ENCODE measurements at regions not wholly inside any gene's neighbourhood (a gene's known extent, or its start where the extent isn't known, plus 50 kb on each side); places are given as distances from the start of the nearest gene placed in this dataset.

DNA sequence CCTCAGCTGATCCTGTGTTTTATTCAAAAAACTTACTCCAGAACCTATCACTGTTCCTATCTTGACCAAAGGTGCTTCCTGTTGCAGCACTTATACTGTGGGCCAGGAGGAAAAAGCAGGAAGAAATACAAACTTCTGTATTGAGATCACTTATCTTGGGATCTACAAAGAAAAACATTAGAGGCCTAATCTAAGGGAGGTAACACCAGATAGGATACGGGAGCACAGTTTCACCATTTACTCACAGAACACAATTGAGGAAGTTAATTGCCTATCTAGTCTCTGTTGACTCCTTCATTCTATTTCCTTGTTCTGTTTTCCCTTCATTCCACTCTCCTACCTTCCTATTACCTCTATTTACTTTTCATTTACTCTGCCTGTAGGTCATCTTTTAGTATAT lies 287.2 kb upstream of the LINC00305 start (continued):
- no peak for TF ChIP-seq GRHL1 (CRISPR knock-in tag; conservative IDR thresholded peaks at IDR 0.05)

GRCh38 chr18:64419156-64419555 lies 270.3 kb upstream of the LINC00305 start:
- DNase-seq (ENCODE audit: low spot score), result no peak
- H3K27ac ChIP-seq (ENCODE audit: extremely low read length, insufficient read depth, low read length), result no peak overlapping the region
- BruUV-seq (replicated peaks), result no TSS peak
- H3K9me3 ChIP-seq (ENCODE audit: low read length), result peaks cover 47% of the 10 kb centered on the region
- no peak overlapping the region for H3K4me3 ChIP-seq (replicated peaks in 1 of 3; ENCODE audit: insufficient read depth in 1 of 3, low read depth in 2 of 3, low read length in 3 of 3)
- no peak for ATAC-seq
- H3K9ac ChIP-seq (ENCODE audit: insufficient read depth, low read depth, low read length), result no peak overlapping the region
- no peak overlapping the region for H2AFZ ChIP-seq (ENCODE audit: low read length)
- ChIA-PET CTCF (ENCODE audit: low intra/inter-chr PET ratio, low total read pairs) (no interaction called here), POLR2A (no interaction called here)
- FAIRE-seq, result no peak
- no peaks in the 10 kb centered on the region for H3K36me3 ChIP-seq (replicated peaks in 1 of 2; ENCODE audit: control insufficient read depth in 1 of 2, insufficient read depth in 2 of 2, low read length in 2 of 2)
- H4K20me1 ChIP-seq (ENCODE audit: insufficient read depth, low read length), result no peaks in the 10 kb centered on the region
- in situ Hi-C loops (cut with HindIII; ENCODE audit: extremely low pct_ligation_motif_present, low pct_unique_long_range_greater_than_20kb) (no loop called here), intact Hi-C loops (cut with micrococcal nuclease; ENCODE audit: unreplicated experiment) (no loop called here)
- 7% methylated on average over 2 of the region's 2 CpGs for WGBS (ENCODE audit: low lambda C conversion rate)
- no peaks in the 10 kb centered on the region for H3K79me2 ChIP-seq (ENCODE audit: insufficient read depth, low read length)
- TF ChIP-seq HOXA5 (CRISPR knock-in tag; IDR thresholded peaks at IDR 0.05) (no peak), ZNF737 (CRISPR knock-in tag; IDR thresholded peaks at IDR 0.05; ENCODE audit: borderline replicate concordance) (no peak)
- no peaks in the 10 kb centered on the region for H3K4me1 ChIP-seq (ENCODE audit: insufficient read depth, low read length)
- no peak overlapping the region for H3K4me2 ChIP-seq (ENCODE audit: low read depth, low read length)
- H3K27me3 ChIP-seq (ENCODE audit: control insufficient read depth in 1 of 2, insufficient read depth in 2 of 2, low read length in 2 of 2), result no peaks in the 10 kb centered on the region

DNA sequence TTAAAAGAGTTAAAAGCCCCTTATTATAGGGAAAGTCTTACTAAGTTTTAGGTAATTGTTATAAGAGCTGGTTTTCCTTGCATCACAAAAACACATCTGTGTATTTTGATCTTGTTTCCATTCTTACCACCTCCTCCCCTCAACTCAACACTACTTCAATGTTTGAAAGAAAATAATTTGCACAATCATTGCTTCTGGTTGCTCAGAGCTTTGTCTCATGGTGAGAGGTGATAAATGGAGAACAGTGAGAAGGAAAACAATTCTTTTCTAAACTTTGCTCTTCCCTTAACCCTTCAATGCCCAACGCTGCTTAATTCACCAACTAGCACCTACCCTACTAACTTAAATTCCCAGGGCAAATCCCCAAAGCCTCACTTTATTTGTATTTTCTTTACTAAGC lies 268.1 kb upstream of the LINC00305 start:
- Histone ChIP-seq H4K20me1 (ENCODE audit: insufficient read depth, low read length) (no peaks in the 10 kb centered on the region), H2AFZ (ENCODE audit: low read length) (no peak overlapping the region), H3K27me3 (ENCODE audit: control insufficient read depth in 1 of 2, insufficient read depth in 2 of 2, low read length in 2 of 2) (no peaks in the 10 kb centered on the region), H3K27ac (ENCODE audit: extremely low read length, insufficient read depth, low read length) (no peak overlapping the region), H3K4me1 (ENCODE audit: insufficient read depth, low read length) (no peaks in the 10 kb centered on the region), H3K36me3 (replicated peaks in 1 of 2; ENCODE audit: control insufficient read depth in 1 of 2, insufficient read depth in 2 of 2, low read length in 2 of 2) (no peaks in the 10 kb centered on the region), H3K4me2 (ENCODE audit: low read depth, low read length) (no peak overlapping the region), H3K4me3 (replicated peaks in 1 of 3; ENCODE audit: insufficient read depth in 1 of 3, low read depth in 2 of 3, low read length in 3 of 3) (no peak overlapping the region), H3K9ac (ENCODE audit: insufficient read depth, low read depth, low read length) (no peak overlapping the region), H3K9me3 (ENCODE audit: low read length) (peaks cover 37% of the 10 kb centered on the region), H3K79me2 (ENCODE audit: insufficient read depth, low read length) (no peaks in the 10 kb centered on the region)
- whole genome bisulfite sequencing (ENCODE audit: low lambda C conversion rate), result 5% methylated on average over 1 of the region's 1 CpG
- in situ Hi-C loops (cut with HindIII; ENCODE audit: extremely low pct_ligation_motif_present, low pct_unique_long_range_greater_than_20kb) (no loop called here), intact Hi-C loops (cut with micrococcal nuclease; ENCODE audit: unreplicated experiment) (no loop called here)
- ChIA-PET CTCF (ENCODE audit: low intra/inter-chr PET ratio, low total read pairs) (no interaction called here), POLR2A (no interaction called here)
- no peak for ATAC-seq
- BruUV-seq (replicated peaks), result no TSS peak
- no peak for FAIRE-seq
- no peak for DNase-seq (ENCODE audit: low spot score)
- no peak for TF ChIP-seq RBAK (CRISPR knock-in tag; IDR thresholded peaks at IDR 0.05)
- TF ChIP-seq IKZF4 (CRISPR knock-in tag; IDR thresholded peaks at IDR 0.05; ENCODE audit: borderline replicate concordance, low read depth, not compliant biosample characterization), result no peak
- no peak for TF ChIP-seq ETV5 (CRISPR knock-in tag; IDR thresholded peaks at IDR 0.05; ENCODE audit: borderline replicate concordance)
- TF ChIP-seq, protein P1, sequence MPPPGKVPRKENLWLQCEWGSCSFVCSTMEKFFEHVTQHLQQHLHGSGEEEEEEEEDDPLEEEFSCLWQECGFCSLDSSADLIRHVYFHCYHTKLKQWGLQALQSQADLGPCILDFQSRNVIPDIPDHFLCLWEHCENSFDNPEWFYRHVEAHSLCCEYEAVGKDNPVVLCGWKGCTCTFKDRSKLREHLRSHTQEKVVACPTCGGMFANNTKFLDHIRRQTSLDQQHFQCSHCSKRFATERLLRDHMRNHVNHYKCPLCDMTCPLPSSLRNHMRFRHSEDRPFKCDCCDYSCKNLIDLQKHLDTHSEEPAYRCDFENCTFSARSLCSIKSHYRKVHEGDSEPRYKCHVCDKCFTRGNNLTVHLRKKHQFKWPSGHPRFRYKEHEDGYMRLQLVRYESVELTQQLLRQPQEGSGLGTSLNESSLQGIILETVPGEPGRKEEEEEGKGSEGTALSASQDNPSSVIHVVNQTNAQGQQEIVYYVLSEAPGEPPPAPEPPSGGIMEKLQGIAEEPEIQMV (CRISPR knock-in tag; IDR thresholded peaks at IDR 0.05; ENCODE audit: low read depth), result no peak
- TF ChIP-seq, protein P2, sequence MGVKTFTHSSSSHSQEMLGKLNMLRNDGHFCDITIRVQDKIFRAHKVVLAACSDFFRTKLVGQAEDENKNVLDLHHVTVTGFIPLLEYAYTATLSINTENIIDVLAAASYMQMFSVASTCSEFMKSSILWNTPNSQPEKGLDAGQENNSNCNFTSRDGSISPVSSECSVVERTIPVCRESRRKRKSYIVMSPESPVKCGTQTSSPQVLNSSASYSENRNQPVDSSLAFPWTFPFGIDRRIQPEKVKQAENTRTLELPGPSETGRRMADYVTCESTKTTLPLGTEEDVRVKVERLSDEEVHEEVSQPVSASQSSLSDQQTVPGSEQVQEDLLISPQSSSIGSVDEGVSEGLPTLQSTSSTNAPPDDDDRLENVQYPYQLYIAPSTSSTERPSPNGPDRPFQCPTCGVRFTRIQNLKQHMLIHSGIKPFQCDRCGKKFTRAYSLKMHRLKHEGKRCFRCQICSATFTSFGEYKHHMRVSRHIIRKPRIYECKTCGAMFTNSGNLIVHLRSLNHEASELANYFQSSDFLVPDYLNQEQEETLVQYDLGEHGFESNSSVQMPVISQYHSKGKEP (CRISPR knock-in tag; IDR thresholded peaks at IDR 0.05), result no peak
- no peak for TF ChIP-seq ATAD3A (CRISPR knock-in tag; IDR thresholded peaks at IDR 0.05)
- no peak for TF ChIP-seq GPN1 (CRISPR knock-in tag; IDR thresholded peaks at IDR 0.05; ENCODE audit: borderline replicate concordance)
- no peak for TF ChIP-seq REXO4 (CRISPR knock-in tag; IDR thresholded peaks at IDR 0.05; ENCODE audit: borderline replicate concordance)
- TF ChIP-seq ATF7-NPFF (CRISPR knock-in tag; IDR thresholded peaks at IDR 0.05; ENCODE audit: low read depth), result no peak
- TF ChIP-seq RARA (CRISPR knock-in tag; IDR thresholded peaks at IDR 0.05), result no peak
